ENCODE measurements at regions not wholly inside any gene's neighbourhood (a gene's known extent, or its start where the extent isn't known, plus 50 kb on each side); places are given as distances from the start of the nearest gene placed in this dataset.

DNA sequence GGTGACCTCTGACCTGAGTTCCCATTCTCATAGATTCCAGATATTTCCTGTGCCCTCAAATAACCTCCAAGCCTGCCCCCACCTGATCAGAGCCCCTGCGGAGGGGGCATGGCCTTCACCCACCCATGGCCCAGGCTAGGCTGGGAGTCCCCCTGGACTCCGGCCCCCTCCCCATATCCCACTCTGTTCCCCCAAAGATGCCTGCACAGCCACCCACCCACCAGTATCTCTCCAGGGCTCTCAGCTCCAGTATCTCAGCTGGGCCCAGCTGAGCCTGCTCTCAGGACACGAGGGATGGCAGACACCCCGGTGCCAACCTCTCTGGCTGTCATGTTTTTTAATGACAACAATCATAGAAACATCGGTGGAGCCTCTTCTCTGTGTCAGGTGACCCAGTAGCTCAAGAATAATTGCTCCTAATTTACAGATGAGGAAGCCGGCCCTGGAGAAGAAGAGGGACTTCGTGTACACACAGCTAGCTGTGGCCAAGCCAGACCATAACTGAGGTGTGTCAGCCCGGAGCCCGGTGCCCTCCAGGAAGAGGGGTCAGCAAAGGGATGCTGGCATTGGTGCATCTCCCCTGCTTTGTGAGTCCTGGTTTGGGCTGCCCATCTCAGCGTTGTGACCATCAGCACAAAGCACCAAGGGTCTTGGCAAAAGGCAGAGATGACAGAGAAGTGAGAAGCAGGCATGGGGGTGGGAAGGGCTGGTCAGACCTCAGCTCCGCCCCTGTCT lies 84.4 kb downstream of the SDC1 start:
- BruUV-seq (replicated peaks): no TSS peak
- CTCF ChIA-PET: no interaction called here
- H2AFZ ChIP-seq (ENCODE audit: low read depth, low read length, poor library complexity, severe bottlenecking): no peak overlapping the region
- no peak overlapping the region for H3K4me3 ChIP-seq (replicated peaks in 1 of 2; ENCODE audit: low read depth in 1 of 2, low read length in 2 of 2)
- RAD21 ChIA-PET (ENCODE audit: low non-redundant PET in 1 of 2, low total read pairs in 2 of 2, uncharacterized antibody in 2 of 2, unreplicated experiment in 2 of 2): no interaction called here
- no peaks in the 10 kb centered on the region for H3K9me3 ChIP-seq (ENCODE audit: control insufficient read depth in 1 of 2, insufficient read depth in 1 of 2, low read depth in 1 of 2, low read length in 2 of 2)
- H3K79me2 ChIP-seq (ENCODE audit: insufficient read depth, low read length): no peaks in the 10 kb centered on the region
- no peak overlapping the region for H3K27ac ChIP-seq (ENCODE audit: low read depth, low read length)
- H3K4me2 ChIP-seq (ENCODE audit: low read length): peak overlapping the region; percentile 56
- no peaks in the 10 kb centered on the region for H3K36me3 ChIP-seq (ENCODE audit: control insufficient read depth in 1 of 2, insufficient read depth in 2 of 2, low read length in 2 of 2)
- H4K20me1 ChIP-seq (ENCODE audit: insufficient read depth): no peaks in the 10 kb centered on the region
- intact Hi-C loops (cut with micrococcal nuclease): no loop called here
- no peak for DNase-seq (ENCODE audit: low read depth, low spot score)
- no peaks in the 10 kb centered on the region for H3K27me3 ChIP-seq (ENCODE audit: insufficient read depth, low read length)
- POLR2A ChIA-PET: no interaction called here
- no peak for ATAC-seq
- TF ChIP-seq RAD21 (IDR thresholded peaks at IDR 0.05; ENCODE audit: low read depth) (no peak), ZFX (IDR thresholded peaks at IDR 0.05) (no peak), ZNF274 (IDR thresholded peaks at IDR 0.05; ENCODE audit: low read depth, low read length) (no peak), YY1 (IDR thresholded peaks at IDR 0.05; ENCODE audit: extremely low read depth, insufficient replicate concordance, low read depth, low read length) (no peak), EZH2phosphoT487 (IDR thresholded peaks at IDR 0.05; ENCODE audit: borderline replicate concordance) (no peak), JUND (IDR thresholded peaks at IDR 0.05) (no peak), POLR2A (IDR thresholded peaks at IDR 0.05; ENCODE audit: borderline replicate concordance, extremely low read depth, insufficient read depth, insufficient read length) (no peak)
- no peak overlapping the region for H3K9ac ChIP-seq (ENCODE audit: low read length)
- peaks cover 0 to 24% of the 10 kb centered on the region in 2 experiments; a peak in 3 of 4 replicates for H3K4me1 ChIP-seq (ENCODE audit: control insufficient read depth in 1 of 2, insufficient read depth in 2 of 2, low read length in 2 of 2)
- no peaks in the 10 kb centered on the region for H3K9me2 ChIP-seq (ENCODE audit: insufficient read depth)

DNA sequence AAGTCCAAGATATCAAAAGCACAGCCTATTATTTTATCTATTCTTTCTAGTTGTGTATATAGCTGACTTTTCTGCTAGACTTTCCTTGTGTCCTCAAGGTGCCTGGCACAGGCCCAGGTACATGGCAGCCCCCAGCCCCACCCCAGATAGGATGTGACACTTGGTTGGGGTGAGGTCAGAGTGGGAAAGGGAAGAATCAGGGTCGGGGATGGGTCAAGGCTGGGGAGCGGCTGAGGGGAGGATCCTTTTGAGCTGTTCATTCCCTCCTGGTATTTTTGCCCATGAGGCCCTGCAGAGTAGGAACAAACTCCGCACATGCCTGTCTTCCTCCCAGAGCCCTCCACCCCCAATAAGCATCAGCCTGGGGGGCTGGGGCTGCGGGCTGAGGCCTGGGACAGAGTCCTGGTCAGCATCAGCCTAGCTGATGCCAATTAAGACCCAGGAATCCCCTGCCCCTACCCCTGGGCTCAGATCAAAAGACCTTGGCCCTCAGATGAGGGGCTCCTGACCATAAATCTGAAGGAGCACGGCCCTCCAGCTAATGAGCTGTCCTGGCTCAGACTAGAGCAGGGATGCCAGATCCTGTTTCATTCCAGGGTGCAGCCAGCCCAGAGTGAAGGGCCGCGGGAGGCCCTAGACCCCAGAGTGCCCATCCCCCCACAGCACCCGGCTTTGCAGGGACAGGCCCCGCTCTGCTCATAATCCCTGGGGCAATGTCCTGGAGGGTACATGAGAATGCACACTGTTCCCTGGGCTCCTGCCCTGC lies 85.3 kb downstream of the SDC1 start:
- H3K9me3 ChIP-seq (ENCODE audit: control insufficient read depth in 1 of 2, insufficient read depth in 1 of 2, low read depth in 1 of 2, low read length in 2 of 2): no peaks in the 10 kb centered on the region
- no peaks in the 10 kb centered on the region for H3K27me3 ChIP-seq (ENCODE audit: insufficient read depth, low read length)
- H3K4me1 ChIP-seq (ENCODE audit: control insufficient read depth in 1 of 2, insufficient read depth in 2 of 2, low read length in 2 of 2): peaks cover 0 to 29% of the 10 kb centered on the region in 2 experiments; a peak in 3 of 4 replicates
- H3K9ac ChIP-seq (ENCODE audit: low read length): no peak overlapping the region
- ChIA-PET RAD21 (ENCODE audit: low non-redundant PET in 1 of 2, low total read pairs in 2 of 2, uncharacterized antibody in 2 of 2, unreplicated experiment in 2 of 2) (no interaction called here), CTCF (no interaction called here), POLR2A (no interaction called here)
- intact Hi-C loops (cut with micrococcal nuclease): loop anchor here (5.0 kb wide), 1 partner anchor 83 kb away; no protein-coding TSS in a partner anchor
- no peak overlapping the region for H3K27ac ChIP-seq (ENCODE audit: low read depth, low read length)
- H3K79me2 ChIP-seq (ENCODE audit: insufficient read depth, low read length): no peaks in the 10 kb centered on the region
- no peaks in the 10 kb centered on the region for H3K36me3 ChIP-seq (ENCODE audit: control insufficient read depth in 1 of 2, insufficient read depth in 2 of 2, low read length in 2 of 2)
- no peak for ATAC-seq
- H2AFZ ChIP-seq (ENCODE audit: low read depth, low read length, poor library complexity, severe bottlenecking): no peak overlapping the region
- DNase-seq (ENCODE audit: low read depth, low spot score): no peak
- BruUV-seq (replicated peaks): no TSS peak
- H4K20me1 ChIP-seq (ENCODE audit: insufficient read depth): no peaks in the 10 kb centered on the region
- no peak overlapping the region for H3K4me2 ChIP-seq (ENCODE audit: low read length)
- no peaks in the 10 kb centered on the region for H3K9me2 ChIP-seq (ENCODE audit: insufficient read depth)
- no peak overlapping the region for H3K4me3 ChIP-seq (replicated peaks in 1 of 2; ENCODE audit: low read depth in 1 of 2, low read length in 2 of 2)
- TF ChIP-seq CBX3 (IDR thresholded peaks at IDR 0.05; ENCODE audit: low read depth) (no peak), EGR1 (IDR thresholded peaks at IDR 0.05; ENCODE audit: low read depth) (no peak), ZFX (IDR thresholded peaks at IDR 0.05) (no peak), RAD21 (IDR thresholded peaks at IDR 0.05; ENCODE audit: low read depth) (no peak), SP1 (IDR thresholded peaks at IDR 0.05; ENCODE audit: low read depth) (no peak), SIN3A (IDR thresholded peaks at IDR 0.05; ENCODE audit: low read depth) (no peak)
- TF ChIP-seq, protein P1, sequence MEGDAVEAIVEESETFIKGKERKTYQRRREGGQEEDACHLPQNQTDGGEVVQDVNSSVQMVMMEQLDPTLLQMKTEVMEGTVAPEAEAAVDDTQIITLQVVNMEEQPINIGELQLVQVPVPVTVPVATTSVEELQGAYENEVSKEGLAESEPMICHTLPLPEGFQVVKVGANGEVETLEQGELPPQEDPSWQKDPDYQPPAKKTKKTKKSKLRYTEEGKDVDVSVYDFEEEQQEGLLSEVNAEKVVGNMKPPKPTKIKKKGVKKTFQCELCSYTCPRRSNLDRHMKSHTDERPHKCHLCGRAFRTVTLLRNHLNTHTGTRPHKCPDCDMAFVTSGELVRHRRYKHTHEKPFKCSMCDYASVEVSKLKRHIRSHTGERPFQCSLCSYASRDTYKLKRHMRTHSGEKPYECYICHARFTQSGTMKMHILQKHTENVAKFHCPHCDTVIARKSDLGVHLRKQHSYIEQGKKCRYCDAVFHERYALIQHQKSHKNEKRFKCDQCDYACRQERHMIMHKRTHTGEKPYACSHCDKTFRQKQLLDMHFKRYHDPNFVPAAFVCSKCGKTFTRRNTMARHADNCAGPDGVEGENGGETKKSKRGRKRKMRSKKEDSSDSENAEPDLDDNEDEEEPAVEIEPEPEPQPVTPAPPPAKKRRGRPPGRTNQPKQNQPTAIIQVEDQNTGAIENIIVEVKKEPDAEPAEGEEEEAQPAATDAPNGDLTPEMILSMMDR (IDR thresholded peaks at IDR 0.05 in 2 of 3, conservative IDR thresholded peaks at IDR 0.05 in 1 of 3; ENCODE audit: borderline replicate concordance in 1 of 3, insufficient read depth in 1 of 3, low read depth in 2 of 3, low read length in 2 of 3): no peak
- TF ChIP-seq, protein P2, sequence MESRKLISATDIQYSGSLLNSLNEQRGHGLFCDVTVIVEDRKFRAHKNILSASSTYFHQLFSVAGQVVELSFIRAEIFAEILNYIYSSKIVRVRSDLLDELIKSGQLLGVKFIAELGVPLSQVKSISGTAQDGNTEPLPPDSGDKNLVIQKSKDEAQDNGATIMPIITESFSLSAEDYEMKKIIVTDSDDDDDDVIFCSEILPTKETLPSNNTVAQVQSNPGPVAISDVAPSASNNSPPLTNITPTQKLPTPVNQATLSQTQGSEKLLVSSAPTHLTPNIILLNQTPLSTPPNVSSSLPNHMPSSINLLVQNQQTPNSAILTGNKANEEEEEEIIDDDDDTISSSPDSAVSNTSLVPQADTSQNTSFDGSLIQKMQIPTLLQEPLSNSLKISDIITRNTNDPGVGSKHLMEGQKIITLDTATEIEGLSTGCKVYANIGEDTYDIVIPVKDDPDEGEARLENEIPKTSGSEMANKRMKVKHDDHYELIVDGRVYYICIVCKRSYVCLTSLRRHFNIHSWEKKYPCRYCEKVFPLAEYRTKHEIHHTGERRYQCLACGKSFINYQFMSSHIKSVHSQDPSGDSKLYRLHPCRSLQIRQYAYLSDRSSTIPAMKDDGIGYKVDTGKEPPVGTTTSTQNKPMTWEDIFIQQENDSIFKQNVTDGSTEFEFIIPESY (IDR thresholded peaks at IDR 0.05; ENCODE audit: extremely low read depth, insufficient replicate concordance, low read length): no peak
- TF ChIP-seq, protein P3, sequence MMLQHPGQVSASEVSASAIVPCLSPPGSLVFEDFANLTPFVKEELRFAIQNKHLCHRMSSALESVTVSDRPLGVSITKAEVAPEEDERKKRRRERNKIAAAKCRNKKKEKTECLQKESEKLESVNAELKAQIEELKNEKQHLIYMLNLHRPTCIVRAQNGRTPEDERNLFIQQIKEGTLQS (IDR thresholded peaks at IDR 0.05): no peak
- TF ChIP-seq, protein P4, sequence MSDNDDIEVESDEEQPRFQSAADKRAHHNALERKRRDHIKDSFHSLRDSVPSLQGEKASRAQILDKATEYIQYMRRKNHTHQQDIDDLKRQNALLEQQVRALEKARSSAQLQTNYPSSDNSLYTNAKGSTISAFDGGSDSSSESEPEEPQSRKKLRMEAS (IDR thresholded peaks at IDR 0.05): no peak
